ENCODE measurements at regions not wholly inside any gene's neighbourhood (a gene's known extent, or its start where the extent isn't known, plus 50 kb on each side); places are given as distances from the start of the nearest gene placed in this dataset.

GRCh38 chr1:165025805-165026204 is 330.7 kb downstream of the LMX1A start:
- no peak for DNase-seq

GRCh38 chr1:165014753-165015152 is 341.8 kb downstream of the LMX1A start:
- DNase-seq: no peak

DNA sequence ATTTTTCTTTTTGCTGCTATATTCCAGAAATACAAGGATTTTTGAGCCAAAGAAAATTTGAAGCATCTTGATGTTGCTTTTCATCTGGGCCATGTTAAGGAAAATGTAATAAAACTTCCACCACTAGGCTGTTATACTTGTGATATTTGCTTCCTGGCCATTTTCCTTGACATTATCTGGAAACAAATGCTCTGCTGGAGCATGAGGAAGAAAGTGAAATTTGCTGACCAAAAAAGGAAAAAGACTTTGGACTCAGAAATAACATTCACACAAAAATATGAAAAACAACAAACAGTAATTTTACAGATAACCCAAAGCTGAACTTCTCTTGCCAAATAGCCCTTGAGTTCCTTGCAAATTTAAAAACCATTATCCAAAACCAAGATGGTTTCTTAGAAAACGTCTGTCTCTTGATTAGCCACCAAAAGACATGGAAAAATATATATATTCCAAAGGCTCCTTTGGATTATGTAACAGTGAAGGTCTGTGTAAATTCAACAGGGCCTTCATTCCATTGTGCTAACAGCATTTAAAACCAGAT is 344.5 kb downstream of the LMX1A start:
- no peak for DNase-seq

GRCh38 chr1:165011186-165011585 is 345.3 kb downstream of the LMX1A start:
- no peak for DNase-seq

GRCh38 chr1:165010418-165011070 is 346.0 kb downstream of the LMX1A start:
- no peak for DNase-seq

DNA sequence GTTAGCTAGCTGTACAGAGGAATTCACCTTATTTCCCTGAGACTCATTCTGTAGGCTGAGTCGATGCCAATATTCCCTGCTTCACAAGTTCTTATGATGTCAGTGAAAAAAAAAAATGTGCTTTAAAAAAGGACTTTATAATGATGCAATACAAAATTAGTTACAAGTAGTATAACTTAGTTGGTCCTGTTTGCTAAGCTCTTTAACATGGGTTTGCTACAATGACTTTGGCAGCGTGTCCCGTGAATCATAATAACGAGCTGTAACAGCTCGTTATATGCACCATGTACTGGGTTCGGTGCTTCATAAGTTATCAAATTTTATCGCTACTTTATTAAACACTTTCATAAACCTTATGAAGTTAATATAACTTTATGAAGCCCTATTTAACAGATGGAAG is 349.7 kb downstream of the LMX1A start:
- DNase-seq: no peak

DNA sequence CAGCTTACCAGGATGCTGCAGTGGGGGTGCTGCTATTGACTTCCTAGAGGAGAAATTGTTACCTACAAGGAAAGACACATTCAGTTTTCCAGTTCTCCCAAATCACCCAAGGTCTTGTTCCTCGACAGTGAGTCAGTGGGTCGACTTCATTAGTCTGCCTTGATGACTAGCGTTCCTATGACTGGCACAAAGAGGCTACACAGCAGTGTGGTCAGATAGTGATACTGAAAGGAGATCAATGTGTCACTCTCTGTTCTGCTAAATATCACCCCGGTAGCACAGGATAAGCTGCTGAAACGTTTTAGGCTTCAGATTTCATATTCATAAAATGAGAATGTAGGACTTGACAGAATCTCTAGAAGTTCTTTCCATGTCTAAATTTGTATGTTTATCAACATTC is 357.4 kb downstream of the LMX1A start:
- DNase-seq: no peak

DNA sequence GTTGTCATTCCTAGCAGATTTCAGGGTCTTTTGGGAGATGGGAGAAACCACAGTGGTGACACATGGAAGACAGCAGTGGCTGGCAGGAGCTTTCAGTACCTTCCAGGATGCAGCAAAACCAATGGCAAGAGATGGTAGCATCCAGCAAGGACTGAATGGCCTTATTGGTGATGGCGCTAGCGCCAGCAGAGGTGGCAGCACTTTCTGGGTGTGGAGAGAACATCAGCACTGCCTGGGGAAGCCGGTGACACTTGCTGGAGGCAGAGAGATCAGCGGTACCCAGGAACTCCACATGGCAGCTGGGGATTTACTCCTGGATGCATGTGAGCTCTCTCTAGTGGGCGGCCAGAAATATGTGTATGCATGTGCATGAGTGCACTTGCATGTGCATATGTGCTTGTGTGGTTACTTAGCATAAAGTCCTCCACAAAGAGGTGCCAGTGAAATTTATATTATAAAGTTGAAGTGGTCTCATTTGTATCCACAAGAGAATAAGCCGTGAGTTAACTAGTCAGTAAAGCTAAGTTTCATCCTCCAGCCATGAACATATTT is 364.7 kb downstream of the LMX1A start:
- no peak for DNase-seq

DNA sequence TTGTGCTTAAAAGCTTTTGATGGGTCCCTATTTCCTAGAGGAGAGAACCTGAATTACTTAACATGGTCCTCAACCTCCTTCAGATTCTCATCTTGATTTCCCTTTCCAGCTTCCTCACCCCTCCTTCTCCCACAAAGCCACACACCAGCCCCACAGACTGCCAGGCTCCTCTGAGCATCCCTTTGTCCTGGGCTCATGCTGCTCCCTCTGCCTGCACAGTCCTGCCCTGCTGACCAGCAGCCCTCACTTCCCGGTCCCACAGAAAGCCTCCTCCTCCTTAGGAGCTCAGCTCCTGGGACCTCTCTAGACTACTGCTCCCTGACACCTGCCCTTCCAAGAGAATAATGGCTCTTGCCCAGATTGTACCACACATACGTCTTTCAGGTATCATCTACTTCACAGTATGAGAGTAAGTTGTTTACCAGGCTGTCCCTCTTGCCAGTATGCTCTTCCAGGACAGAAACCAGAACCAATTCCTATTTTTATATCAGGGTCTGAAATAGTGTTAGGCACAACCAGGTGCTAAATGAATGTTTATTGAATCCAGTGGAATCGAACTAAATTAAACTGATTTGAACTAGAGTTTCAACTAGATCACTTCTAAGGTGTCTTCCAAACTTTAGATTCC is 373.4 kb downstream of the LMX1A start:
- no peak for DNase-seq

DNA sequence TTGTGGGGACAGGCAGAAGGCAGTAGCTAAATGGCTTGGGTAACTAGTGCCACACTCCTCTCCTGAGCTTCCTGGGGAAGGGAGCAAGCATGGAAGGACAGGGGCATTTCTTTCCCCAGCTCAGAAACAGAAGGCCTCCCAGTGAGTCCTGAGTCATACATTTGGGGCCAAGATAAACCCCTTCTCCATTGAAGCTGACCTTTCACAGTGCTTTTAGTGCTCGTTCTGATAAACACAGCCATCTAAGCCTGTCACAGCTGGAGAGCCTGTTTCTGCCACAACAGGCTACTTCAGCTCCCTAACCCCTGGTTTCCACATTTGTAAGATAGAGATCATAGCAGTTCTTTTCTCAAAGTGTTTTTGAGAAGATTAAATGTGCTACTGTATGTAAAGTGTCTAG is 374.0 kb downstream of the LMX1A start:
- DNase-seq: no peak

DNA sequence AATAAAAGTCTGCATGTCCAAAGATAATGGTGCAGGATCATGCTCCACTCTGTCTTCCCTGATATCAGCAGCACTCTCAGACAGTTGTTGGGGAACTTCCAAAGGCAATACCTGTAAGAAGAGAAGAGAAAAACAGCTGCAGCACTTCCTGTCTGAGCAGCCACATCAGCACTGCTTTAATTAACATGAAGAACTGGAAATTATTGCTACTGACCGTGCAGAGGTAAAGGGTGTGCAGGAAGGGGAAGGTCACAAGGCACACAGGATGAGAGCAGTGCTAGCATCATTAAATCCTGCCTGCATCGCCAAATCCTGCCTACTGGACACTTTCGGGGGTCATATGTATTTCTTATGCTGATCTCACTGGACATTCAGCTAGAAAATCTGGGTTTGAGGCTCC is 379.0 kb downstream of the LMX1A start:
- no peak for DNase-seq

GRCh38 chr1:164971921-164972415 is 384.5 kb downstream of the LMX1A start:
- no peak for DNase-seq

DNA sequence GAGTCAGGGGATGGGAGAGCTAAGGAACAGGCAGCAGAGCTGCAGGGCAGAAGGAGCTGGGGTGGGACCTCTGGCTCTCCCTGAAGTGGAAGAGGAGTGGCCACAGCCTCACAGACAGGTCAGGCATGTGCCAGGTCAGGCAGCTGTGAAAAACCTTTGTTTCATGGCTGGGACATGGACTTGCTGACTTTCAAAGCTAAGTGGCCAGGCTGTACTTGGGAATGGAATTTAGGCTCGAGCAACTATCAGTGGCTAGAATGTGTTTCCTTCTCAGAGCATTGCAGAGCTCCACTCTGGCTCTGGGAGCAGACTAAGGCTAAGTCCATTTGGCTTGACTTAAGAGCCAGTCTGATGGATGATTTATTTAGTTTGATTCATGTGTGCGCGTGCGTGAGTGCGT is 385.1 kb downstream of the LMX1A start:
- DNase-seq: no peak

DNA sequence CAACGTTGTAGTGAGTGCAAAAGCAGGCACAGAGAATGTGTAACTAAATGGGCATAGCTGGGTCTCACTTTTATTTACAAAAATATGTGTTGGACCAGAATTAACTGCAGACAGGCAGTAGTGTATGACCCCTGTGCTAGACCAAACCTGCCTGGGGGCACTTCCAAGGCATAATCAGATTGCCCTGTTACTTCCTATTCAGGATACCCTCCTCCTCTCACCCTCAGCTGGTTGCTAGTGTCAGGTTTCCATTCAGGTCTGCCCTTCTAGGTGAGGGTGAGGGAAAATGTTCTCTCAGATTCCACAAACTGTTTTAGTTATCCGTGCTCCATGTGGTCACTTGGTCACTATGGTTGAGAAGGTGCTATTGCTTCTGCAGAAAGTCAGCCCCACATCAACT is 387.3 kb downstream of the LMX1A start:
- no peak for DNase-seq

DNA sequence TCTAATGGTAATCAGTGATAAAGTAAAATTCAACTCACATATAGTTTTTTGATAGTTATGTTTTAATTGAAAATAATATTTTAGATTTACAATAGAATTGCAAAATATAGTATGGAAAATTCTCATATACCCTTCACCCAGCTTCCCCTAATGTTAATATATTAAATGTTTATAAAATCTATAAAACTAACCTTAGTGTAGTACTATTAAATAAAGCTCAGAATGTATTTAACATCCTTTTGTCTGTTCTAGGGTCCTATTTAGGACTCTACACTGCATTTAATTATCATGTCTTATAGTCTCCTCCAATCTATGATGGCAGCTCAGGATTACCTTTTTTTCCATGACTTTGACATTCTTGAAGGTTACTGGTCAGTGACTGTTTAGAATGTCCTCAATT is 389.2 kb downstream of the LMX1A start:
- no peak for DNase-seq

GRCh38 chr1:164961715-164962114 is 394.8 kb downstream of the LMX1A start:
- DNase-seq: no peak

DNA sequence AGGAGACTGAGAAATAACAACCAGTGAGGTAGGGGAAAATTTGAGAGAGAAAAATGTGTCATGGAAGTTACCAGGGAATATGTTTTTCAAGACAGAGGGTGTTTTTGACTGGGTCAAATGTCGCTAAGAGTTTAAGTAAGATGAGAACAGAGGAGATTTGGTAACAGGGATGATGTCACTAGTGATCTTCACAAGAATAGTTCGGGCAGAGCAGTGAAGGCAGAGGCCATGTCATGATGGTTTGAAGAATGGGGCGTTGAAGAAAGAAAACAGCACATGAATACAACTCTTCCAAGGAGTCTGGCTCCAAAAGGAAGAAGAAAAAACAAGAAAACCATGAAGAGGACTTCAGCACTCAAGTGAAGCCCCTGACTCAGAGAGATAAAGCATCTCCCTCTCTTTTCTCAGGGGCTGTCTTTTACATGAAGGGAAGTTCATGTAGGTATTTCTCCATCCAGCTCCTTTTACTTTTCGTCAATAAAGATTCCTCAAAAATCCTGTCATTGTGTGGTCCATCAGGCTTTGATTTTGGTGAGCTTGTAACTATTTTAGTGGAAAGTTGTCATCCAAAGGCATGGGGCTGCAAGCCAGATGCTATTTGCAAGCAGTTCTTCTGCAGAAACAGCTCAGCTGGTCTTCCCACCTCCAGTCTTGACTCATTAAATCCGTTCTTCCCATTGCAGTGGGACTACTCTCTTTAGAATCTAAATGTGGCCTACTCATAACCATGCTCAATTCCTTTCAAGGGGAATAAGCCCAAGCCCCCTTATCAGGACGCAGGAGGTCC is 397.3 kb downstream of the LMX1A start:
- DNase-seq: no peak

- no peak for DNase-seq
These were observed 394.8 kb downstream of the PBX1 start for GRCh38 chr1:164953815-164954214.

DNA sequence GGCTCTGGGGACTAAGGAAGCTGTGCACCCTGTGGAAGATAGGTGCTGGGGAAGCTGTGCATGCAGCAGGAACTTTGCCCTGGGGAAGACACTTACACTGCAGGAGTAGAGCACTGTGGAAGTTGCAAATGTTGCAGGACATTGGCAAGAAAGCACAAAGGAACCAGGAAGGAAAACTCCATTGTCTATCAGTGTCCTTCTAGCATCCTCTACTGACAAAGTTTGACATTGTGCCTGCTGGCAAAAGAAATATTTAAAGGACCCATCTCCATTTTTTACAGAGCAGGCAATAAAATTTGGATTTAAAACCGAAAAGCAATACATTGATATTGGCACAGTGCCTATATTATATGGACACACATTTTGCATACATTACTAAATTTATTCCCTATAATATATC is 394.1 kb downstream of the PBX1 start:
- no peak for DNase-seq

DNA sequence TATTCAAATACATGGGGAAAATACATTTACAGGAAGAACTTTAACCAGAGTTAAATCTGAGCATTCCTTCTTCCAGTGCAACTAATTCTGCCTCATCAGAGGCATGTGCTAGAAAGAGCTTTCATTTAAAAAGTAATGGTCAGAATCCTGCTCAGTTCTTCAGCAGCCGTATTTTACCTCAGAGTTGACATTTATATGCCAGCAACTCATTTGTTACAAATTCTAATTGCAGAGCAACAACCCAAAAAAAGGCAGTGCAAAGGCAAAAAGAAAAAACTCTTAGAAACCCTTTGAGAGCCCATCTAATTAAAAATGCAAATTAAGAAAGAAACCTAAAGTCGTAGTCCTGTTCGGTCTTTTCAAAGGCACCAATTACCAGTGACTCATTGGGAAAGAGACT is 392.5 kb downstream of the PBX1 start:
- no peak for DNase-seq

- DNase-seq: no peak
These were observed 391.6 kb downstream of the PBX1 start for GRCh38 chr1:164950541-164950986.

DNA sequence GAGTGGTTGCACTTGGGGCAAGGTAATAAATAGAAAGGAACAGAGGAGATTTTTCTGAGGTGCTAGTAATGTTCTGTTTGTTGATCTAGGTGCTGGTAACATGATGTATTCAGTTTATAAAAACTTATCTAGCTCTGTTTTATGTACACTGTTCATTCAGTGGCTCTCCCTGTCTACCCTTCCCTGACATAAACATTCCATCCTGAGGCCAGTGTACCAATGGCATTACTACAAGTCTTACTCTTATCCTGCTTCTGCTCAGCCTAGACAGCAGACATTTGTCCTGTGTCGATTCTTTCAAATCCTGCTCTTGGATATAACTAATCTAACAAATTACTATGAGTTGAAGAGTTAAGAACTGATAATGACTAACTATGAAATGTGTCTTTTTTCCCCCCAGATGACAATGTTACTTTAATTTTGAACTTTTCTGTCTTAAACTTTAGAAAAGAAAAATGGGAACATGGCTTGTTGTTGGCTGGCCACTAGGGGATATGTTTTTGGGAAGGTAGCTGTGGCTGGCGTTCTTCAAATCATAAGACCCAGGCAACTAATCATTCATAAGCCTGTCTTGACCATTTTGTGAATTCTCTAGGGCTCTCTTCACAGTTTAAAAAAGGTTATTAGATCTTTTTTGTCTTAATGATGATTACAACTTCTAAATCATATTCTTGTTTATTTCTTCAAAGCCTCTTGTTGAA is 390.9 kb downstream of the PBX1 start:
- no peak for DNase-seq

GRCh38 chr1:164948101-164948500 is 389.1 kb downstream of the PBX1 start:
- DNase-seq: no peak

All from stimulated activated CD4-positive, alpha-beta T cell treated with anti-CD3 and anti-CD28 coated beads, Interleukin-12 subunit alpha, Interleukin-12 subunit beta, amount 100 ng/mL, for 4 hours (primary cell).